Uterus (tissue), 2 donors: ENCODE measurements at regions not wholly inside any gene's neighbourhood (a gene's known extent, or its start where the extent isn't known, plus 50 kb on each side); places are given as distances from the start of the nearest gene placed in this dataset.

Source experiments
- CTCF ChIP-seq, 4 experiments: fragments of 200-600 bp in 2 of 4; fragments of 450-650 bp in 2 of 4; sonication (generic) in 2 of 4; IDR thresholded peaks; one replicate each; pipeline ENCODE4 v1.5.1; 2016 to 2019; ENCODE audit warnings: antibody characterized with exemption in 4 of 4, mild to moderate bottlenecking in 2 of 4, moderate library complexity in 1 of 4
- POLR2A ChIP-seq, 2 donors: fragments of 450-650 bp; IDR thresholded peaks; one replicate each; pipeline ENCODE4 v1.6.1; 2016; ENCODE audit warnings: antibody characterized with exemption in 2 of 2, mild to moderate bottlenecking in 1 of 2, moderate library complexity in 1 of 2

- TF ChIP-seq POLR2A (IDR thresholded peaks at IDR 0.05) (no peak), CTCF (IDR thresholded peaks at IDR 0.05) (no peak)
Observed at GRCh38 chr1:114278430-114278829, 124.8 kb upstream of the SYT6 start.
